Fibroblast of lung (primary cell): ENCODE measurements at regions not wholly inside any gene's neighbourhood (a gene's known extent, or its start where the extent isn't known, plus 50 kb on each side); places are given as distances from the start of the nearest gene placed in this dataset.

Experiments used
- DNase-seq, 2 donors: peaks; one replicate each; pipeline versions ENCODE4 v3.0.0 to v3.0.0-alpha.2; 2010; ENCODE audit warnings: low read depth in 2 of 2
- H2AFZ ChIP-seq: 2 replicates; pipeline ENCODE4 v1.5.1; 2012; ENCODE audit warnings: low read length, control low read depth, inconsistent platforms
- H3K27ac ChIP-seq: 2 replicates; pipeline ENCODE4 v1.5.1; 2011; ENCODE audit warnings: low read length, control low read depth; ENCODE audit not compliant: insufficient read depth
- H3K27me3 ChIP-seq: 2 replicates; pipeline ENCODE4 v1.5.1; 2011; ENCODE audit warnings: mild to moderate bottlenecking, low read length; ENCODE audit not compliant: control insufficient read depth, insufficient read depth
- H3K36me3 ChIP-seq: 2 replicates; pipeline ENCODE4 v1.5.1; 2011; ENCODE audit warnings: low read length; ENCODE audit not compliant: control insufficient read depth, insufficient read depth
- H3K4me1 ChIP-seq: 2 replicates; pipeline ENCODE4 v1.5.1; 2011; ENCODE audit warnings: low read length; ENCODE audit not compliant: control insufficient read depth, insufficient read depth; ENCODE audit errors: extremely low read depth
- H3K4me2 ChIP-seq: 2 replicates; pipeline ENCODE4 v1.5.1; 2011; ENCODE audit warnings: low read length, control low read depth; ENCODE audit not compliant: insufficient read depth; ENCODE audit errors: extremely low read depth
- H3K4me3 ChIP-seq, 4 experiments: fragments of 200-600 bp in 1 of 4; sonication (generic) in 1 of 4; replicated peaks in 1 of 4; 2 replicates each; pipeline ENCODE4 v1.5.1; 2011 to 2016; ENCODE audit warnings: low read length in 4 of 4, low read depth in 3 of 4, mild to moderate bottlenecking in 3 of 4, control low read depth in 2 of 4, inconsistent platforms in 1 of 4, mixed read lengths in 1 of 4; ENCODE audit not compliant: insufficient read depth in 1 of 4; ENCODE audit errors: control extremely low read depth in 1 of 4
- H3K79me2 ChIP-seq: 2 replicates; pipeline ENCODE4 v1.5.1; 2012; ENCODE audit warnings: mild to moderate bottlenecking, low read length, inconsistent platforms; ENCODE audit not compliant: control insufficient read depth, insufficient read depth
- H3K9ac ChIP-seq: 2 replicates; pipeline ENCODE4 v1.5.1; 2011; ENCODE audit warnings: mild to moderate bottlenecking, low read length, control low read depth; ENCODE audit not compliant: insufficient read depth
- H3K9me3 ChIP-seq: 2 replicates; pipeline ENCODE4 v1.5.1; 2012; ENCODE audit warnings: low read depth, low read length; ENCODE audit not compliant: control insufficient read depth, insufficient read depth
- H4K20me1 ChIP-seq: 2 replicates; pipeline ENCODE4 v1.5.1; 2011; ENCODE audit warnings: low read length; ENCODE audit not compliant: control insufficient read depth, insufficient read depth; ENCODE audit errors: extremely low read depth
- CTCF ChIP-seq, 2 donors: IDR thresholded peaks in 1 of 2; conservative IDR thresholded peaks in 1 of 2; 1 replicate in 1 of 2; 2 replicates in 1 of 2; pipeline ENCODE4 v1.5.1; 2011 to 2012; ENCODE audit warnings: low read length in 2 of 2, control low read depth in 1 of 2, inconsistent platforms in 1 of 2, low read depth in 1 of 2, mild to moderate bottlenecking in 1 of 2
- EZH2 ChIP-seq: IDR thresholded peaks from 2 replicates; pipeline ENCODE4 v1.5.1; 2012; ENCODE audit warnings: low read length, control low read depth, mild to moderate bottlenecking; ENCODE audit errors: missing control alignments

GRCh38 chr4:63693321-63693720 lies 715.9 kb downstream of the TECRL start:
- no peak overlapping the region for H3K9ac ChIP-seq
- H3K4me2 ChIP-seq: no peak overlapping the region
- TF ChIP-seq CTCF (conservative IDR thresholded peaks at IDR 0.05 in 1 of 2, IDR thresholded peaks at IDR 0.05 in 1 of 2; ENCODE audit: low read depth in 1 of 2, low read length in 2 of 2) (no peak), EZH2 (no peak)
- no peaks in the 10 kb centered on the region for H4K20me1 ChIP-seq
- H3K79me2 ChIP-seq: no peaks in the 10 kb centered on the region
- DNase-seq: no peak
- no peaks in the 10 kb centered on the region for H3K9me3 ChIP-seq
- H3K27me3 ChIP-seq: no peaks in the 10 kb centered on the region
- no peak overlapping the region for H3K4me3 ChIP-seq
- no peak overlapping the region for H3K27ac ChIP-seq
- H2AFZ ChIP-seq: no peak overlapping the region
- no peaks in the 10 kb centered on the region for H3K36me3 ChIP-seq
- H3K4me1 ChIP-seq: no peaks in the 10 kb centered on the region

GRCh38 chr4:63678358-63678931 lies 730.8 kb downstream of the TECRL start:
- H2AFZ ChIP-seq: no peak overlapping the region
- no peaks in the 10 kb centered on the region for H3K27me3 ChIP-seq
- no peak for DNase-seq
- no peak overlapping the region for H3K4me3 ChIP-seq
- no peaks in the 10 kb centered on the region for H3K9me3 ChIP-seq
- no peaks in the 10 kb centered on the region for H4K20me1 ChIP-seq
- H3K36me3 ChIP-seq: no peaks in the 10 kb centered on the region
- no peaks in the 10 kb centered on the region for H3K4me1 ChIP-seq
- TF ChIP-seq CTCF (conservative IDR thresholded peaks at IDR 0.05 in 1 of 2, IDR thresholded peaks at IDR 0.05 in 1 of 2; ENCODE audit: low read depth in 1 of 2, low read length in 2 of 2) (no peak), EZH2 (no peak)
- H3K27ac ChIP-seq: no peak overlapping the region
- H3K4me2 ChIP-seq: no peak overlapping the region
- H3K9ac ChIP-seq: no peak overlapping the region
- no peaks in the 10 kb centered on the region for H3K79me2 ChIP-seq

- Histone ChIP-seq H3K79me2 (no peaks in the 10 kb centered on the region), H4K20me1 (no peaks in the 10 kb centered on the region), H3K9ac (no peak overlapping the region), H3K27ac (no peak overlapping the region), H3K27me3 (no peaks in the 10 kb centered on the region), H3K36me3 (no peaks in the 10 kb centered on the region), H3K4me3 (no peak overlapping the region), H3K4me1 (no peaks in the 10 kb centered on the region), H3K9me3 (no peaks in the 10 kb centered on the region), H2AFZ (no peak overlapping the region), H3K4me2 (no peak overlapping the region)
- DNase-seq: no peak
- TF ChIP-seq CTCF (conservative IDR thresholded peaks at IDR 0.05 in 1 of 2, IDR thresholded peaks at IDR 0.05 in 1 of 2; ENCODE audit: low read depth in 1 of 2, low read length in 2 of 2) (no peak), EZH2 (no peak)
Observed at GRCh38 chr4:63670735-63671134, 738.5 kb downstream of the TECRL start.
